ENCODE measurements at regions not wholly inside any gene's neighbourhood (a gene's known extent, or its start where the extent isn't known, plus 50 kb on each side); places are given as distances from the start of the nearest gene placed in this dataset.

DNA sequence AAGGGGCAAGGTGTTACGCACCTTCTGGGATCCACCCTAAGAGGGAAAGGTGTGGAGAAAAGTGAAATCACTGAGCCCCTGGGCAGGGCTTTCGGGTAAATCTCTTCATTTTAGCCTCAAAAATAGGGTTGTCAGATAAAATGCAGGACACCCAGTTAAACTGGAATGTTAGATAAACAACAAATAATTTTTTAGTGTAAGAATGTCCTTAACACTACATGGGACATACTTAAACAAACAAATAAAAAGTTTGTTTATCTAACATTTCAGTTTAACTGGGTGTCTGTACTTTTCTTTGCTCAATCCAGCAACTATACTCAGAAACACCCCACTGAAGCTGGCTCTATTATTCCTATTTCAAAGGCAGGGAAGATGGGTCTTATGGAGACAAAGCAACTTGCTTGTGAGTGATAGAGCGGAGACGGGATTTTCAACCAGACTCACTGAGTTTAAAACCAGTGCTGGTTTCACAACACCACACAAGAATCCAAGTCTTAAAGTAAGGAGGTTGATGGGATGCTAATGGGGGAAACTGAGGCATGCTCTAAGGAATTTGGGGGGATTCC is 144.8 kb upstream of the RBPJ start:
- TF ChIP-seq, protein P1, sequence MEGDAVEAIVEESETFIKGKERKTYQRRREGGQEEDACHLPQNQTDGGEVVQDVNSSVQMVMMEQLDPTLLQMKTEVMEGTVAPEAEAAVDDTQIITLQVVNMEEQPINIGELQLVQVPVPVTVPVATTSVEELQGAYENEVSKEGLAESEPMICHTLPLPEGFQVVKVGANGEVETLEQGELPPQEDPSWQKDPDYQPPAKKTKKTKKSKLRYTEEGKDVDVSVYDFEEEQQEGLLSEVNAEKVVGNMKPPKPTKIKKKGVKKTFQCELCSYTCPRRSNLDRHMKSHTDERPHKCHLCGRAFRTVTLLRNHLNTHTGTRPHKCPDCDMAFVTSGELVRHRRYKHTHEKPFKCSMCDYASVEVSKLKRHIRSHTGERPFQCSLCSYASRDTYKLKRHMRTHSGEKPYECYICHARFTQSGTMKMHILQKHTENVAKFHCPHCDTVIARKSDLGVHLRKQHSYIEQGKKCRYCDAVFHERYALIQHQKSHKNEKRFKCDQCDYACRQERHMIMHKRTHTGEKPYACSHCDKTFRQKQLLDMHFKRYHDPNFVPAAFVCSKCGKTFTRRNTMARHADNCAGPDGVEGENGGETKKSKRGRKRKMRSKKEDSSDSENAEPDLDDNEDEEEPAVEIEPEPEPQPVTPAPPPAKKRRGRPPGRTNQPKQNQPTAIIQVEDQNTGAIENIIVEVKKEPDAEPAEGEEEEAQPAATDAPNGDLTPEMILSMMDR (IDR thresholded peaks at IDR 0.05): no peak

DNA sequence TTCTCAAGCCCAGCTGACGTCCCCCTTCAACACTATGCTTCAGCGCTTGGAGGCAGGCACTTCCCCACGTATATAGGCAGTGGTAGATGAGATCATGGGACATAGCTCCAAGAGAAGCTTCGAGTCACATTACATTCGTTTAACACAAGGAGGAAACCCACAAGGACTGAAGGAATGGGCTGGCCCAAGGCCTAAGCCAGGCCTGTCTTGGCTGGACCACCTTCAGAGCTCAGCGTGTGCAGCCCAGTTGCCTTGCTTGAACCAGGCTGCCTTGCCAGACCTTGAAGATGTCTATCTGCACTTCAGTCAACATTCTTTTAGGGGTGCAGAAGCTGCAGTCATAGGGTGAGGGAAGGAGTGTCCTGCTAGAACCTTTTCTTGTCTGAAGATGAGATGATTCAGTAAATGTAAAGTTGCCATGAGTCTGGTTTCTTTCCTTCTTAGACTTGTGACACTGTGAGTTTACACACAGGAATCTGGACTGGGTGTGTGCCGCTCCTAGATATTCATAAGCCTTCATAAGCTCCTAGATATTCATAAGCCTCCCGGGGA is 144.1 kb upstream of the RBPJ start:
- TF ChIP-seq, protein P1 (IDR thresholded peaks at IDR 0.05): no peak

DNA sequence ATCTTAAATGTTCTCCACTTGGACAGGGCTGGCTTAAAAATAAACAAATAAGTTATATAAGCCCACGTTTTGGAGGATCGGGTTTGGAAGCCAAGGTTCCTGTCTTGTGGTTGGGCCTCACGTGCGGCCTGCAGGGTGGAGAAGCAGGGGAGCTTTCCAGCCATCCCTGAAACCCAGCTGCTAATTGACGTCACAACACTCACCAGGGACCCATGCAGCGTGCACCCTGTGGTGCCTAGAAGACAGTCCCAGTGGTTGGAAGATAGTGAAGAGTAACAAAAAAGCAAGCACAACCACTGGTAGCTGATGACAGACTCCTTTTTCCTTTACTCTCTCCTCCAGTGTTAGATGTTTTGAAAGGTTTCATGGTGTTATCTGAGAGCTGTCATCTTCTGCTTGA is 142.0 kb upstream of the RBPJ start:
- TF ChIP-seq, protein P1 (IDR thresholded peaks at IDR 0.05): no peak

DNA sequence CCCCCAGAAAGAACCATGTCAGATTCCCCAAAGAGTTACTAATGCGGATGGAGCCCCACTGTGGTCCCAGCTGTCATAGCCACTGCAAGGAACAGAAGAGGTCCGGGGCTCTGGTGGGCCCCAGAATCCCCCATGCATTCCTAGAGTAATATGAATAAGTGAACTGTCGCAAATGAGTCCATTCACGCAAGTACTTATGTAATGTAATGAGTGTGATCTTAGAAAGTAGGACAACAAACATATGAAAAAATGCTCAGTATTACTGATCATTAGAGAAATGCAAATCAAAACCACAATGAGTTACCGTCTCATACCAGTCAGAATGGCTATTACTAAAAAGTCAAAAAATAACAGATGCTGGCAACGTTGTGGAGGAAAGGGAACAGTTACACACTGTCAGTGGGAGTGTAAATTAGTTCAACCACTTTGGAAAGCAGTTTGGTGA is 141.5 kb upstream of the RBPJ start:
- TF ChIP-seq, protein P1 (IDR thresholded peaks at IDR 0.05): no peak

DNA sequence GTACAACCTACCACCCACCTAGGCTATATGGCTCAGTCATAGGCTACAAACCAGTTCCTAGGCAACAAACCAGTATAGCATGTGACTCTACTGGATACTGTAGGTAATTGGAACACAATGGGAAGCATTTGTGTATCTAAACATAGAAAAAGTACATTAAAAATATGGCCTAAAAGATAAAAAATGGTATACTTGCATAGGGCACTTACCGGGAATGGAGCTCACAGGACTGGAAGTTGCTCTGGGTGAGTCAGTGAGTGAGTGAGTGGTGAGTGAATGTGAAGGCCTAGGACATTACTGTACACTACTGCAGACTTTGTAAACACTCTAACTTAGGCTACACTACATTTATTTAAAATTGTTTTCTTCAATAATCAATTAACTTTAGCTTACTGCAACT is 139.2 kb upstream of the RBPJ start:
- TF ChIP-seq, protein P1 (IDR thresholded peaks at IDR 0.05): no peak

DNA sequence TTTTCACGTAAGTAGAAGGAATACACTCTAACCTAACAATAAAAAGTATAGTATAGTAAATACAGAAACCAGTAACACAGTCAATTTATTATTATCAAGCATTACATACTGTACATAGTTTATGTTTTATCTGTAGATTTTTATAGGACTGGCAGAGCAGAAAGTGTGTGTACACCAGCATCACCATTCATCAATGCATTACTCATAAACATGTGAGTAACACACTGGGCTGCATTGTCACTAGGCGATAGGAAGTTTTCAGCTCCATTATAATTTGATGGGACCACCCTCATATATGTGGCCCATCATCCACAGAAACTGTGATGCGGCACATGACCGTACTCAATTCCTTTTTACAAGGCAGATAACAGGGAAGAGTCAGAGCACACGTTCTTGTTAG is 137.8 kb upstream of the RBPJ start:
- TF ChIP-seq, protein P1 (IDR thresholded peaks at IDR 0.05): no peak

DNA sequence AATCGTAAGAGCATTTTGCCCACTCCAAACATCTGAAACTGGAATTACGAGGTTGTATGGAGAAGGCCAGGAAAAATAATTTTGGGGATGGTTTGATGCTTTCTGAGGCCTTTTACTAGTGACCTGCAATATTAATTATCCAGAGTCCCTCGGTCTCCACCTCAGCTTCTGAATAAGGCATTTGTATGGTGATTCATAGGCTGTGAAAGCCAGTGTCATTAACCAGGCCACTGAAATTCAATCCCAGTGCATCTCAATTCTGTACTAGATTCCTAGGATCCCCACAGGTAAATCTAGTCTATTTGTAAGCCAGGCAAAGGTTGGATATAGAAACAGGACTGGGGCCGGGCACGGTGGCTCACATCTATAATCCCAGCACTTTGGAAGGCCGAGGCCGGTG is 135.4 kb upstream of the RBPJ start:
- TF ChIP-seq, protein P1 (IDR thresholded peaks at IDR 0.05): no peak

DNA sequence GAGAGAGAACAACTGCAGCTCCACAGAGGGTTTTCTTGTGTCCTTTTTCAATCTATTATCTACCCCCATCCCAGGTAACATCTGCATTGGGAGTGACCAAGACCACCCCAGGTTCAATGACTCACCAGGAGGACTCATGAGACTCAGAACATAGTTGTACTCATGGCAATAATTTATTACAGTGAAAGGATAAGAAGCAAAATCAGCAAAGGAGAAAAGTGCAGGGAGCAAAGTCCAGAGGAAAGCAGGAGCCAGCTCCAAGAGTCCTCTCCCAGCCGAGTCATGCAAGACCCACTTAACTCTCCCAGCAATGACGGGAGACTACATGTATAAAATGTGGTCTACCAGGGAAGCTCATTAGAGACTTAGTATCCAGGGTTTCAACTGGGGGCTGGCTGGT is 129.5 kb upstream of the RBPJ start:
- TF ChIP-seq, protein P1 (IDR thresholded peaks at IDR 0.05): no peak
